Epithelial cell of esophagus (primary cell): ENCODE measurements at regions not wholly inside any gene's neighbourhood (a gene's known extent, or its start where the extent isn't known, plus 50 kb on each side); places are given as distances from the start of the nearest gene placed in this dataset.
A peak's percentile ranks its signal among the peaks of the same experiment; 100 is the strongest.

ENCODE experiments used
- DNase-seq: peaks from one replicate; pipeline ENCODE4 v3.0.0; 2010; ENCODE audit warnings: low read depth
- H3K4me3 ChIP-seq: 2 replicates; pipeline ENCODE4 v1.5.1; 2011; ENCODE audit warnings: mild to moderate bottlenecking, low read length, control low read depth
- CTCF ChIP-seq: IDR thresholded peaks from 2 replicates; pipeline ENCODE4 v1.5.1; 2011; ENCODE audit warnings: low read depth, mild to moderate bottlenecking, low read length, control low read depth, inconsistent platforms; ENCODE audit not compliant: insufficient read depth; ENCODE audit errors: missing control alignments

GRCh38 chr9:118017607-118018122 is 313.5 kb downstream of the TLR4 start:
- no peak for TF ChIP-seq CTCF
- no peak for DNase-seq

GRCh38 chr9:118023644-118024043 is 319.4 kb downstream of the TLR4 start:
- no peak overlapping the region for H3K4me3 ChIP-seq
- DNase-seq, result peak; percentile 1
- TF ChIP-seq CTCF, result no peak

More at GRCh38 chr9:118017607-118018122, 313.5 kb downstream of the TLR4 start:
- no peak overlapping the region for H3K4me3 ChIP-seq

- DNase-seq, result no peak
- H3K4me3 ChIP-seq, result no peak overlapping the region
- TF ChIP-seq CTCF, result no peak
Observed at GRCh38 chr9:118028225-118028624, 324.0 kb downstream of the TLR4 start.

- no peak for TF ChIP-seq CTCF
- H3K4me3 ChIP-seq, result no peak overlapping the region
- no peak for DNase-seq
Observed at GRCh38 chr9:118029425-118029824, 325.2 kb downstream of the TLR4 start.

GRCh38 chr9:118034701-118035100 is 330.5 kb downstream of the TLR4 start:
- no peak for DNase-seq
- TF ChIP-seq CTCF, result no peak
- no peak overlapping the region for H3K4me3 ChIP-seq

GRCh38 chr9:118038713-118039112 is 334.5 kb downstream of the TLR4 start:
- no peak overlapping the region for H3K4me3 ChIP-seq
- no peak for TF ChIP-seq CTCF
- DNase-seq, result no peak

- no peak for DNase-seq
- no peak overlapping the region for H3K4me3 ChIP-seq
- TF ChIP-seq CTCF, result no peak
Observed at GRCh38 chr9:118058227-118058626, 354.0 kb downstream of the TLR4 start.
